Panc1 (cell line): ENCODE measurements at regions not wholly inside any gene's neighbourhood (a gene's known extent, or its start where the extent isn't known, plus 50 kb on each side); places are given as distances from the start of the nearest gene placed in this dataset.

Experiments
- ATAC-seq: fragments of 200-7000 bp; cut with Tn5 transposase; 2 replicates; pipeline ENCODE4 v1.9.1; 2020; ENCODE audit warnings: mild to moderate bottlenecking, moderate library complexity
- BruUV-seq: library from RNA; stranded (reverse); fragments of 400-500 nt; replicated peaks from 2 replicates; lab custom pipeline; 2021; lab: Mats Ljungman, UMichigan
- CTCF ChIA-PET: fragments of 300-600 bp; sonication (Branson Sonifier 250); formaldehyde crosslinking; loops from one replicate; lab custom pipeline; 2022; ENCODE audit warnings: antibody characterized with exemption; lab: Charles Lee
- POLR2A ChIA-PET: fragments of 300-600 bp; sonication (Branson Sonifier 250); formaldehyde crosslinking; loops from one replicate; lab custom pipeline; 2022; ENCODE audit warnings: antibody characterized with exemption; lab: Charles Lee
- DNase-seq: peaks from one replicate; pipeline ENCODE4 v3.0.0-alpha.2; 2010; ENCODE audit warnings: low read depth, low spot score
- H3K27ac ChIP-seq: 2 replicates; pipeline ENCODE4 v1.5.1; 2011; ENCODE audit warnings: mild to moderate bottlenecking, low read length, inconsistent platforms
- H3K27me3 ChIP-seq: fragments of 200-500 bp; sonication (Bioruptor generic); 2 replicates; pipeline ENCODE4 v1.6.0; 2014; ENCODE audit warnings: low read length, inconsistent platforms; ENCODE audit not compliant: control insufficient read depth, insufficient read depth
- H3K36me3 ChIP-seq: fragments of 200-500 bp; sonication (Bioruptor generic); 2 replicates; pipeline ENCODE4 v1.5.1; 2014; ENCODE audit warnings: inconsistent platforms, mild to moderate bottlenecking, low read length, moderate library complexity; ENCODE audit not compliant: control insufficient read depth, insufficient read depth
- H3K4me1 ChIP-seq: 2 replicates; pipeline ENCODE4 v1.5.1; 2011; ENCODE audit warnings: inconsistent platforms, mild to moderate bottlenecking, low read length, moderate library complexity; ENCODE audit not compliant: control insufficient read depth, insufficient read depth
- H3K4me3 ChIP-seq, 2 experiments: 2 replicates each; pipeline ENCODE4 v1.5.1; 2011 to 2012; ENCODE audit warnings: low read depth in 2 of 2, low read length in 2 of 2, mild to moderate bottlenecking in 2 of 2, inconsistent platforms in 1 of 2, moderate library complexity in 1 of 2
- H3K9me3 ChIP-seq: fragments of 200-500 bp; sonication (Bioruptor generic); 2 replicates; pipeline ENCODE4 v1.5.1; 2014; ENCODE audit warnings: low read depth, mild to moderate bottlenecking, inconsistent platforms, low read length, moderate library complexity; ENCODE audit not compliant: control insufficient read depth, insufficient read depth
- POLR2AphosphoS5 ChIP-seq: IDR thresholded peaks from 2 replicates; pipeline ENCODE4 v1.6.1; 2012; ENCODE audit warnings: mild to moderate bottlenecking, low read depth, low read length, moderate library complexity
- SIN3A ChIP-seq: IDR thresholded peaks from 2 replicates; pipeline ENCODE4 v1.6.1; 2012; ENCODE audit warnings: low read depth, mild to moderate bottlenecking, low read length, moderate library complexity, borderline replicate concordance; ENCODE audit not compliant: insufficient read depth
- TCF7L2 ChIP-seq: IDR thresholded peaks from 2 replicates; pipeline ENCODE4 v1.6.1; 2011; ENCODE audit warnings: mild to moderate bottlenecking, low read depth, low read length, inconsistent platforms
- in situ Hi-C: cut with HindIII; loops from 2 replicates; pipeline ENCODE4 v1.10.0; 2016; ENCODE audit warnings: low sequenced_read_pairs, low pct_unique_long_range_greater_than_20kb
- intact Hi-C: fragments of 100-400 bp; cut with micrococcal nuclease; formaldehyde crosslinking; loops from one replicate; pipeline ENCODE4 v1.10.0; 2022; ENCODE audit not compliant: unreplicated experiment
- TF ChIP-seq, protein P1 (sequence below): fragments of 450-650 bp; IDR thresholded peaks from 2 replicates; pipeline ENCODE4 v1.5.1; 2017; ENCODE audit warnings: mild to moderate bottlenecking
- TF ChIP-seq, protein P2 (sequence below), 2 experiments: IDR thresholded peaks; 2 replicates each; pipeline ENCODE4 v1.6.1; 2011 to 2012; ENCODE audit warnings: low read depth in 2 of 2, control low read depth in 1 of 2, low read length in 1 of 2, mild to moderate bottlenecking in 1 of 2, moderate library complexity in 1 of 2; ENCODE audit not compliant: insufficient read depth in 1 of 2

DNA sequence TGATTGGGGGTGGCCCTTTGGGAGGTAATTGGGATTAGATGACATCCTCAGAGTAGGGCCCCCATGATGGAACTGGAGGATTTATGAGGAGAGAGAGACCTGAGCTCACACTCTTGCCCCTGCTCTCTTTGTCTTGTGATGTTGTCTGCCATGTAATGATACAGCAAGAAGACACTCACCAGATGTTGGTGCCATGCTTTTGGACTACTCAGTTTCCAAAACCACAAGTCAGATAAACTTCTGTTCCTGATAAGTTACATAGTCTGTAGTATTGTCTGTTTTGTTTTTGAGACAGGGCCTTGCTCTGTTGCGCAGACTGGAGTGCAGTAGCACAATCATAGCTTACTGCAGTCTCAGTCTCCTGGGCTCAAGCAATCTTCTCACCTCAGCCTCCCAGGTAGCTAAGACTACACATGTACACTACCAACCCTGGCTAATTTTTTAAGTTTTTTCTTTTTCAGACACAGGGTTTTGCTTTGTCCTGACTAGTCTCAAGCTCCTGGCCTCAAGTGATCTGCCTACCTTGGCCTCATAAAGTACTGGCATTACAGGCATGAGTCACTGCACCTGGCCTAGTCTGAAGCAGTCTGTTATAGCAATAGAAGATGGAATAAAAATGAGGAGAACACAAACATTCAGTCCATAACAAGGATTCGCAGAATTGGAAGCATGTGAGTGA lies 115.0 kb upstream of the GALNT2 start:
- Histone ChIP-seq H3K27me3 (0 out of 2 replicates have a peak, but pooled peaks cover 2% of the 10 kb centered on the region), H3K4me1 (no peaks in the 10 kb centered on the region), H3K36me3 (no peaks in the 10 kb centered on the region), H3K27ac (no peak overlapping the region), H3K4me3 (no peak overlapping the region), H3K9me3 (no peaks in the 10 kb centered on the region)
- DNase-seq, result no peak
- TF ChIP-seq SIN3A (no peak), TCF7L2 (no peak), POLR2AphosphoS5 (no peak)
- TF ChIP-seq, protein P1, sequence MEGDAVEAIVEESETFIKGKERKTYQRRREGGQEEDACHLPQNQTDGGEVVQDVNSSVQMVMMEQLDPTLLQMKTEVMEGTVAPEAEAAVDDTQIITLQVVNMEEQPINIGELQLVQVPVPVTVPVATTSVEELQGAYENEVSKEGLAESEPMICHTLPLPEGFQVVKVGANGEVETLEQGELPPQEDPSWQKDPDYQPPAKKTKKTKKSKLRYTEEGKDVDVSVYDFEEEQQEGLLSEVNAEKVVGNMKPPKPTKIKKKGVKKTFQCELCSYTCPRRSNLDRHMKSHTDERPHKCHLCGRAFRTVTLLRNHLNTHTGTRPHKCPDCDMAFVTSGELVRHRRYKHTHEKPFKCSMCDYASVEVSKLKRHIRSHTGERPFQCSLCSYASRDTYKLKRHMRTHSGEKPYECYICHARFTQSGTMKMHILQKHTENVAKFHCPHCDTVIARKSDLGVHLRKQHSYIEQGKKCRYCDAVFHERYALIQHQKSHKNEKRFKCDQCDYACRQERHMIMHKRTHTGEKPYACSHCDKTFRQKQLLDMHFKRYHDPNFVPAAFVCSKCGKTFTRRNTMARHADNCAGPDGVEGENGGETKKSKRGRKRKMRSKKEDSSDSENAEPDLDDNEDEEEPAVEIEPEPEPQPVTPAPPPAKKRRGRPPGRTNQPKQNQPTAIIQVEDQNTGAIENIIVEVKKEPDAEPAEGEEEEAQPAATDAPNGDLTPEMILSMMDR, result no peak
- TF ChIP-seq, protein P2, sequence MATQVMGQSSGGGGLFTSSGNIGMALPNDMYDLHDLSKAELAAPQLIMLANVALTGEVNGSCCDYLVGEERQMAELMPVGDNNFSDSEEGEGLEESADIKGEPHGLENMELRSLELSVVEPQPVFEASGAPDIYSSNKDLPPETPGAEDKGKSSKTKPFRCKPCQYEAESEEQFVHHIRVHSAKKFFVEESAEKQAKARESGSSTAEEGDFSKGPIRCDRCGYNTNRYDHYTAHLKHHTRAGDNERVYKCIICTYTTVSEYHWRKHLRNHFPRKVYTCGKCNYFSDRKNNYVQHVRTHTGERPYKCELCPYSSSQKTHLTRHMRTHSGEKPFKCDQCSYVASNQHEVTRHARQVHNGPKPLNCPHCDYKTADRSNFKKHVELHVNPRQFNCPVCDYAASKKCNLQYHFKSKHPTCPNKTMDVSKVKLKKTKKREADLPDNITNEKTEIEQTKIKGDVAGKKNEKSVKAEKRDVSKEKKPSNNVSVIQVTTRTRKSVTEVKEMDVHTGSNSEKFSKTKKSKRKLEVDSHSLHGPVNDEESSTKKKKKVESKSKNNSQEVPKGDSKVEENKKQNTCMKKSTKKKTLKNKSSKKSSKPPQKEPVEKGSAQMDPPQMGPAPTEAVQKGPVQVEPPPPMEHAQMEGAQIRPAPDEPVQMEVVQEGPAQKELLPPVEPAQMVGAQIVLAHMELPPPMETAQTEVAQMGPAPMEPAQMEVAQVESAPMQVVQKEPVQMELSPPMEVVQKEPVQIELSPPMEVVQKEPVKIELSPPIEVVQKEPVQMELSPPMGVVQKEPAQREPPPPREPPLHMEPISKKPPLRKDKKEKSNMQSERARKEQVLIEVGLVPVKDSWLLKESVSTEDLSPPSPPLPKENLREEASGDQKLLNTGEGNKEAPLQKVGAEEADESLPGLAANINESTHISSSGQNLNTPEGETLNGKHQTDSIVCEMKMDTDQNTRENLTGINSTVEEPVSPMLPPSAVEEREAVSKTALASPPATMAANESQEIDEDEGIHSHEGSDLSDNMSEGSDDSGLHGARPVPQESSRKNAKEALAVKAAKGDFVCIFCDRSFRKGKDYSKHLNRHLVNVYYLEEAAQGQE (IDR thresholded peaks at IDR 0.05; ENCODE audit: insufficient read depth in 1 of 2, low read depth in 2 of 2, low read length in 1 of 2), result no peak
- no TSS peak for BruUV-seq
- no peak for ATAC-seq
- in situ Hi-C loops, result no loop called here
- POLR2A ChIA-PET, result no interaction called here
- intact Hi-C loops, result no loop called here
- CTCF ChIA-PET, result interaction anchor here (0.5 kb wide), 1 partner anchor 296 kb away, joined by 3 read pairs; no protein-coding TSS in a partner anchor

DNA sequence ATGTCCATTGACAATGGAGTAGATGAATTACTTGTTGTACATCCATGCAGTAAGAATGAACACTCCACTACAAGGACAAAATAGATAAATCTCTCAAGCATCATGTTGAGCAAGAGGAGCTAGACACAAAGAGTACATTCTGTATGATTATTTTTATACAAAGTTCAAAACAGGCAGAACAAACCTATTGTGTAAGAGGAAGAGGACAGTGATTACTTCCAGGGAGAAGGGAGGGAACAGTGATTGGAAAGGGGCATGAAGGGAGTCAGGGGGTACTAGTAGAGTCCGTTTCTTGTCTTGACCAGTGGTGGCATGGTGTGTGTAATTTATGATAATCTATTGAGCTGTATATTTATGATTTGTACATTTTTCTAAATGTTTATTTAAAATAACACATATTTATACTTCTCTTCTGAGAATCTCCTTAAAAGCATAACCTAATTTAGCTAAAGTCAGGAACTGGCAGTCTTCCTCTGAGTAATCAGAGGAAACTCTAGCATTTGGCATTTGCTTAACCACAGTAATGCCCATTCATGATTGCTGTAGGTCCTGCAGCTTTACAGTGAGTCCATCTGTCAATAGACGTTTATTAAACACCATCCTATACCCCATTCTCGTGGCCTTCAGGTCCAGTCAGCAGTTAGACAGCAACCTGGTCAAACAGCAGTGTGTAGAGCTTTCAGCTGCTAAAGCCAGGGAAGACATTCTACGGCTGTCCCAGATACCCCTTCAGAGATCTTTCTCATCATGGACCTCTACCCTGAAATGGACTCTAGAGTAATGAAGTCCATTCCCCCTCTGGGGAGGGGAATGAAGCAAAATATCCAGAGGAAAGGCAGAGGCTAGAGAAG lies 114.1 kb upstream of the GALNT2 start:
- Histone ChIP-seq H3K4me3 (no peak overlapping the region), H3K9me3 (no peaks in the 10 kb centered on the region), H3K4me1 (no peaks in the 10 kb centered on the region), H3K36me3 (no peaks in the 10 kb centered on the region), H3K27me3 (0 out of 2 replicates have a peak, but pooled peaks cover 2% of the 10 kb centered on the region), H3K27ac (no peak overlapping the region)
- intact Hi-C loops (no loop called here), in situ Hi-C loops (no loop called here)
- ATAC-seq, result no peak
- no peak for TF ChIP-seq POLR2AphosphoS5
- no peak for TF ChIP-seq TCF7L2
- no peak for TF ChIP-seq SIN3A
- TF ChIP-seq, protein P2 (IDR thresholded peaks at IDR 0.05; ENCODE audit: insufficient read depth in 1 of 2, low read depth in 2 of 2, low read length in 1 of 2), result no peak
- TF ChIP-seq, protein P1, result no peak
- no TSS peak for BruUV-seq
- CTCF ChIA-PET, result no interaction called here
- POLR2A ChIA-PET, result no interaction called here
- no peak for DNase-seq
